ENCODE measurements at regions not wholly inside any gene's neighbourhood (a gene's known extent, or its start where the extent isn't known, plus 50 kb on each side); places are given as distances from the start of the nearest gene placed in this dataset.
"Not testable (repeated sequence)": the region's sequence is repeated elsewhere in the genome, so short reads cannot be mapped to it uniquely, and the experiment has no call there.

- DNase-seq (ENCODE audit: low read depth in 4 of 4, low spot score in 3 of 4), result peak in 2 of 4 donors; percentile 8 to 14
These were observed 123.9 kb downstream of the BRMS1L start for GRCh38 chr14:35949920-35950513.

- DNase-seq (ENCODE audit: low read depth in 4 of 4, low spot score in 3 of 4), result not testable (repeated sequence)
These were observed 121.8 kb downstream of the BRMS1L start for GRCh38 chr14:35947983-35948382.

- DNase-seq (ENCODE audit: low read depth in 4 of 4, low spot score in 3 of 4), result no peak
These were observed 118.7 kb downstream of the BRMS1L start for GRCh38 chr14:35944847-35945246.

GRCh38 chr14:35940291-35940690, 114.2 kb downstream of the BRMS1L start:
- no peak for DNase-seq (ENCODE audit: low read depth in 4 of 4, low spot score in 3 of 4)

- no peak for DNase-seq (ENCODE audit: low read depth in 4 of 4, low spot score in 3 of 4)
These were observed 112.6 kb downstream of the BRMS1L start for GRCh38 chr14:35938770-35939169.

- no peak for DNase-seq (ENCODE audit: low read depth in 4 of 4, low spot score in 3 of 4)
These were observed 108.4 kb downstream of the BRMS1L start for GRCh38 chr14:35934499-35934898.

GRCh38 chr14:35932659-35933159, 106.6 kb downstream of the BRMS1L start:
- no peak for DNase-seq (ENCODE audit: low read depth in 4 of 4, low spot score in 3 of 4)

- DNase-seq (ENCODE audit: low read depth in 4 of 4, low spot score in 3 of 4), result no peak
These were observed 106.0 kb downstream of the BRMS1L start for GRCh38 chr14:35932136-35932535.

- no peak for DNase-seq (ENCODE audit: low read depth in 4 of 4, low spot score in 3 of 4)
These were observed 105.2 kb downstream of the BRMS1L start for GRCh38 chr14:35931346-35931745.

- no peak for DNase-seq (ENCODE audit: low read depth in 4 of 4, low spot score in 3 of 4)
These were observed 103.0 kb downstream of the BRMS1L start for GRCh38 chr14:35929186-35929585.

GRCh38 chr14:35927727-35928126, 101.6 kb downstream of the BRMS1L start:
- no peak for DNase-seq (ENCODE audit: low read depth in 4 of 4, low spot score in 3 of 4)

- DNase-seq (ENCODE audit: low read depth in 4 of 4, low spot score in 3 of 4), result no peak
These were observed 99.2 kb downstream of the BRMS1L start for GRCh38 chr14:35925319-35925718.

- not testable (repeated sequence) for DNase-seq (ENCODE audit: low read depth in 4 of 4, low spot score in 3 of 4)
These were observed 96.5 kb downstream of the BRMS1L start for GRCh38 chr14:35922590-35922989.

- DNase-seq (ENCODE audit: low read depth in 4 of 4, low spot score in 3 of 4), result no peak
These were observed 95.6 kb downstream of the BRMS1L start for GRCh38 chr14:35921745-35922144.

Measured in left renal pelvis (tissue), 4 donors.